ENCODE measurements at regions not wholly inside any gene's neighbourhood (a gene's known extent, or its start where the extent isn't known, plus 50 kb on each side); places are given as distances from the start of the nearest gene placed in this dataset.

DNA sequence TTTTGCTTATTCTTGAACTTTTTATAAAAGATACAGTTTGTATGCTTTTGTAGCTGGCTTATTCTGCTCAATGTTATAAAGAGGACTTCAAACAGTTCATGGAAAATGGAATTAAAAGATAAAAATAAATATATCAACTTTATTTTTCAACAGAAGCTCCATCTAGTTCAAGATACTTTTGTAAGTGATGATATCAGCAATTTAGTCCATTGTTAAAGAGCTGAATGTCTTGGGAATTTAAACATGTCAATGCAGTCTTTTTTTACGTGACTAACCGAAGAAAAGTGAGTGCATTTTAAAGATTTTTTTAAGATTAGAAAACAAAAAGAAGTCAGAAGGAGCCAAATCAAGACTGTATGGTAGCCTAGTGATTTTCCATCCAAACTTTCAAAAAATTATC lies 85.4 kb upstream of the CHST9 start:
- no peaks in the 10 kb centered on the region for H3K36me3 ChIP-seq (ENCODE audit: insufficient read depth, insufficient read length, low read length)
- TF ChIP-seq ZNF274 (IDR thresholded peaks at IDR 0.05; ENCODE audit: low read depth, low read length) (no peak), SUZ12 (IDR thresholded peaks at IDR 0.05; ENCODE audit: extremely low read depth, insufficient read depth, insufficient read length) (no peak), YY1 (IDR thresholded peaks at IDR 0.05; ENCODE audit: insufficient read depth, insufficient read length) (no peak)
- H3K4me3 ChIP-seq (ENCODE audit: insufficient read length, low read depth): no peak overlapping the region
- DNase-seq (ENCODE audit: low read depth, low spot score): no peak
- no peaks in the 10 kb centered on the region for H3K4me1 ChIP-seq (ENCODE audit: insufficient read depth, insufficient read length)
- H3K9ac ChIP-seq (ENCODE audit: insufficient read length, low read depth): no peak overlapping the region
- no peaks in the 10 kb centered on the region for H3K27me3 ChIP-seq (ENCODE audit: insufficient read depth, insufficient read length)
- no peaks in the 10 kb centered on the region for H3K9me3 ChIP-seq (ENCODE audit: insufficient read depth, low read length)

DNA sequence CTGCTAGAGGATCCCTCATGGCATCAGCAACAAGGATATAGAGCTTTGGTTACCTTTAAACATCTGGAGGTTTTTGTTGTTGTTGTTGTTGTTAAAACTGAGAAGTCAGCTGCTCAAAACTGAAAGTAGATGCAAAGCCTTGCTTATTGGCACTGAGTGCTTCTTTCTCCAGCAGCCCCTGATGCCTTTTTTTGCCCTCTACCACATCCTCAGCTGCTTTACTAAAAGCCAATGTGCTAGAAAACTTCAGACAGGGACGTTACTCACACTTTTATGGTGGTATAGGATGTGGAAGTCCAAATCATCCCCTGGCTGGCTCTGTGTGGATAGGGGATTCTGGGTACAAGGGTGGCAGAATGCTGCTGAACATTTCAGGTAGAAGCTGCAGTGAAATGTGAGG lies 78.3 kb upstream of the CHST9 start:
- TF ChIP-seq ZNF274 (IDR thresholded peaks at IDR 0.05; ENCODE audit: low read depth, low read length) (no peak), YY1 (IDR thresholded peaks at IDR 0.05; ENCODE audit: insufficient read depth, insufficient read length) (no peak), SUZ12 (IDR thresholded peaks at IDR 0.05; ENCODE audit: extremely low read depth, insufficient read depth, insufficient read length) (no peak)
- H3K9me3 ChIP-seq (ENCODE audit: insufficient read depth, low read length): no peaks in the 10 kb centered on the region
- H3K4me3 ChIP-seq (ENCODE audit: insufficient read length, low read depth): no peak overlapping the region
- H3K36me3 ChIP-seq (ENCODE audit: insufficient read depth, insufficient read length, low read length): no peaks in the 10 kb centered on the region
- DNase-seq (ENCODE audit: low read depth, low spot score): no peak
- no peaks in the 10 kb centered on the region for H3K27me3 ChIP-seq (ENCODE audit: insufficient read depth, insufficient read length)
- H3K4me1 ChIP-seq (ENCODE audit: insufficient read depth, insufficient read length): no peaks in the 10 kb centered on the region
- no peak overlapping the region for H3K9ac ChIP-seq (ENCODE audit: insufficient read length, low read depth)

DNA sequence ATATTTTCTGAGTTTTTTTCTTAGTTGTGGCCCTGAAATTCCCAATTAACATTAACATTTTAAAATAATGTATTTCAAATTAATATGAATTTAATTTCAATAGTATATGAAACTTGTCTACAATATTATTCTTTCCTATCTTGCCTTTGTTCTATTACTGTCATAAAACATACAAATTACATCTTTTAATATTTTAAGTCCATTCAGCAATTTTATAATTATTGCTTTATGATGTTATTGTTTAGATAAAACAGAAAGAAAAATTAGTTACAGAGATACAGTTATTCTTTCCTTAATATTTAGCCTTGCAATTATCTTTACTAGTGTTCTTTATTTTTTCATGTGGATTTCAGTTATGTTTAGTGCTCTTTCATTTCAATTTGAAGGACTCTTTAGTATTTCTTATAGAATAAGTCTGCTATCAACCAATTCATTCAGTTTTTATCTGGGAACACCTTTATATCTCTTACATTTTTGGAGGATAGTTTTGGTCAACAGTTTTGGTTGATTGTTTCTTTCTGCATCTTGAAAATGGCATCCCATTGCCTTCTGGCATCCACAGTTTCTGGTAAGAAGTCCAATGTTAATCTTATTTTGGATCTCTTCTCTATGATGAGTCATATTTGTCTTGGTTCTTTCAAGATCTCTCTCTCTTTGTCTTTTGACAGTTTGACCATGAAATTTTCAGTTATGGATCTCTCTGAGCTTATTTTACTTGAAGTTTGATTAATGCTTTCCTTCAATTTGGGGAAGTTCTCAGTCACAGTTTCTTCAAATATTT lies 76.9 kb upstream of the CHST9 start:
- Histone ChIP-seq H3K9ac (ENCODE audit: insufficient read length, low read depth) (no peak overlapping the region), H3K36me3 (ENCODE audit: insufficient read depth, insufficient read length, low read length) (no peaks in the 10 kb centered on the region), H3K4me3 (ENCODE audit: insufficient read length, low read depth) (no peak overlapping the region), H3K27me3 (ENCODE audit: insufficient read depth, insufficient read length) (no peaks in the 10 kb centered on the region), H3K9me3 (ENCODE audit: insufficient read depth, low read length) (no peaks in the 10 kb centered on the region), H3K4me1 (ENCODE audit: insufficient read depth, insufficient read length) (no peaks in the 10 kb centered on the region)
- no peak for DNase-seq (ENCODE audit: low read depth, low spot score)
- TF ChIP-seq YY1 (IDR thresholded peaks at IDR 0.05; ENCODE audit: insufficient read depth, insufficient read length) (no peak), ZNF274 (IDR thresholded peaks at IDR 0.05; ENCODE audit: low read depth, low read length) (no peak)

DNA sequence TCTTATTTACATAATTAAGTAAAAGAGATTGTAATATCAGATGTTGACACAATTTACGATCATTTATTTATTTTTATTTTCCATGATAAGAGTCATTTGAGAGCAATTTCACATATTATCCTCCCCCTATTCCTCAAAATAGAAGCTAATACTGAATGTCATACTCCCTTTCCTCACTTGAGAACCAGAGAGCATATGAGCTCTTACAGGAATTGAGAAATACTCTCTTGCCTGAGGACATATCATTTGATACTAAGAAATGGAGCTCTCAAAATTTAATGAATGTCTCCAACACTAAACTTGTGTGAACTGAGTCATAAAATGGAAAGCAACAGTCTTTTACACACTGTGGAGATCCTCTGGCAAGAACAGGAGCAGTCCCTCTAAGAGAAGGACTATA lies 68.5 kb upstream of the CHST9 start:
- H3K36me3 ChIP-seq (ENCODE audit: insufficient read depth, insufficient read length, low read length): no peaks in the 10 kb centered on the region
- no peaks in the 10 kb centered on the region for H3K9me3 ChIP-seq (ENCODE audit: insufficient read depth, low read length)
- TF ChIP-seq ZNF274 (IDR thresholded peaks at IDR 0.05; ENCODE audit: low read depth, low read length) (no peak), SUZ12 (IDR thresholded peaks at IDR 0.05; ENCODE audit: extremely low read depth, insufficient read depth, insufficient read length) (no peak), YY1 (IDR thresholded peaks at IDR 0.05; ENCODE audit: insufficient read depth, insufficient read length) (no peak)
- no peaks in the 10 kb centered on the region for H3K4me1 ChIP-seq (ENCODE audit: insufficient read depth, insufficient read length)
- no peak overlapping the region for H3K4me3 ChIP-seq (ENCODE audit: insufficient read length, low read depth)
- DNase-seq (ENCODE audit: low read depth, low spot score): no peak
- H3K9ac ChIP-seq (ENCODE audit: insufficient read length, low read depth): no peak overlapping the region
- H3K27me3 ChIP-seq (ENCODE audit: insufficient read depth, insufficient read length): no peaks in the 10 kb centered on the region

DNA sequence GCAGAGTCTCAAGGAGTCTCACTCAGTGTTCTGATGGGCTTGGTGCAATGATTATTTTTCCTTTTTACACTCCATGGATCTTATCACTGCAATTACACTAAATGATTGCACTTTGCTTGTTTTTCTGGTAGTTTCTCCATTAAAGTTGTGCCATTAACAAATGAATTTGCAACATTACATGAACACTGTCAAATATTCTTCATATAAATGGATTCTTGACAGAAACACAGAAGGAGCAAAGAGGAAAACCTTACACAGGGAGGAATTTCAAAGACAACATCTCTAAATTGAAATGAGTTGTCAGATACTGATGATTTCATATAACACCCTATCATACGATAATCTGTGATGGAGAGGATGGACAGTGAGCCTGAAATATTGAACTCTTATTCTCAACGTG lies 65.4 kb upstream of the CHST9 start:
- no peaks in the 10 kb centered on the region for H3K4me1 ChIP-seq (ENCODE audit: insufficient read depth, insufficient read length)
- no peaks in the 10 kb centered on the region for H3K27me3 ChIP-seq (ENCODE audit: insufficient read depth, insufficient read length)
- DNase-seq (ENCODE audit: low read depth, low spot score): no peak
- H3K9me3 ChIP-seq (ENCODE audit: insufficient read depth, low read length): no peaks in the 10 kb centered on the region
- TF ChIP-seq SUZ12 (IDR thresholded peaks at IDR 0.05; ENCODE audit: extremely low read depth, insufficient read depth, insufficient read length) (no peak), YY1 (IDR thresholded peaks at IDR 0.05; ENCODE audit: insufficient read depth, insufficient read length) (no peak), ZNF274 (IDR thresholded peaks at IDR 0.05; ENCODE audit: low read depth, low read length) (no peak)
- H3K4me3 ChIP-seq (ENCODE audit: insufficient read length, low read depth): no peak overlapping the region
- no peak overlapping the region for H3K9ac ChIP-seq (ENCODE audit: insufficient read length, low read depth)
- no peaks in the 10 kb centered on the region for H3K36me3 ChIP-seq (ENCODE audit: insufficient read depth, insufficient read length, low read length)

DNA sequence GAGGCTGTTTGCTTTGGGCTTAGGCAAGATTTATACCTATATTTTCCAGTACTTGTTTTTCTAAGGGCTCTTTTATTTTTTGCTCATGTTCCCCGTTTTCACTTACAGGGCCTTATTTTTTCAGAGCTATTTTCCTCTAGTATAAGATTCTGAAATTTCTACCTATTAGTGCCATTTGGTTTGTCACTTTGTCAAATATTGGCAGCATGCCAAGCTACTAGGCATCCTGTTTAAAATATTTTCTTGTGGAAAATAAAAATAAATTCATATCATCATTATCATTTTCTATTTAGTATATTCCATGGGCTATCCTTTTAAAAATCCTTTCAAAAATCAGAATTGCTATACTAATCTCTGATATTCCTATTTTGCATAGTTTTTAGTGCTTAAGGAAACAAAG lies 64.8 kb upstream of the CHST9 start:
- no peaks in the 10 kb centered on the region for H3K4me1 ChIP-seq (ENCODE audit: insufficient read depth, insufficient read length)
- H3K36me3 ChIP-seq (ENCODE audit: insufficient read depth, insufficient read length, low read length): no peaks in the 10 kb centered on the region
- H3K9me3 ChIP-seq (ENCODE audit: insufficient read depth, low read length): no peaks in the 10 kb centered on the region
- H3K4me3 ChIP-seq (ENCODE audit: insufficient read length, low read depth): no peak overlapping the region
- TF ChIP-seq SUZ12 (IDR thresholded peaks at IDR 0.05; ENCODE audit: extremely low read depth, insufficient read depth, insufficient read length) (no peak), ZNF274 (IDR thresholded peaks at IDR 0.05; ENCODE audit: low read depth, low read length) (no peak), YY1 (IDR thresholded peaks at IDR 0.05; ENCODE audit: insufficient read depth, insufficient read length) (no peak)
- H3K27me3 ChIP-seq (ENCODE audit: insufficient read depth, insufficient read length): no peaks in the 10 kb centered on the region
- no peak overlapping the region for H3K9ac ChIP-seq (ENCODE audit: insufficient read length, low read depth)
- no peak for DNase-seq (ENCODE audit: low read depth, low spot score)

DNA sequence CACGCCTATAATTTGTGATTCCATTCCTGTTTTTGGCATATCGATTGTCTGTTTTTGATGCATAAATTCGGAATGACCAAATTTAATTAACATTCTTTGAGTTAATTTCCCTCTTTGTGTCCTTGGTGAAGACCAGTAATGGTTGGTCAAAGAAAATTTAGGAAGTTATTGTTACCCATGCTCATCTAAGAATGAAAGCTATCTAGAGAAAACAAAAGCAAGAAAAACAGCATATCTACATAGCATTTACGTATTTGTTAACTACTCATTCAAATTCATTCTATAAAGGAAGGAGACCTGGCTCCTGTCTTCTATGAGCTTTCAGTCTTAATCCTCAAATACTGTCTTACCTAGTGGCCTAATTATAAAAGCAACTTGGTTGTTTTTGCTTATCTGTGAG lies 59.2 kb upstream of the CHST9 start:
- H3K4me1 ChIP-seq (ENCODE audit: insufficient read depth, insufficient read length): no peaks in the 10 kb centered on the region
- TF ChIP-seq ZNF274 (IDR thresholded peaks at IDR 0.05; ENCODE audit: low read depth, low read length) (no peak), SUZ12 (IDR thresholded peaks at IDR 0.05; ENCODE audit: extremely low read depth, insufficient read depth, insufficient read length) (no peak), YY1 (IDR thresholded peaks at IDR 0.05; ENCODE audit: insufficient read depth, insufficient read length) (no peak)
- H3K27me3 ChIP-seq (ENCODE audit: insufficient read depth, insufficient read length): no peaks in the 10 kb centered on the region
- H3K4me3 ChIP-seq (ENCODE audit: insufficient read length, low read depth): no peak overlapping the region
- no peak overlapping the region for H3K9ac ChIP-seq (ENCODE audit: insufficient read length, low read depth)
- no peaks in the 10 kb centered on the region for H3K9me3 ChIP-seq (ENCODE audit: insufficient read depth, low read length)
- no peak for DNase-seq (ENCODE audit: low read depth, low spot score)
- no peaks in the 10 kb centered on the region for H3K36me3 ChIP-seq (ENCODE audit: insufficient read depth, insufficient read length, low read length)
